ENCODE measurements at regions not wholly inside any gene's neighbourhood (a gene's known extent, or its start where the extent isn't known, plus 50 kb on each side); places are given as distances from the start of the nearest gene placed in this dataset.

DNA sequence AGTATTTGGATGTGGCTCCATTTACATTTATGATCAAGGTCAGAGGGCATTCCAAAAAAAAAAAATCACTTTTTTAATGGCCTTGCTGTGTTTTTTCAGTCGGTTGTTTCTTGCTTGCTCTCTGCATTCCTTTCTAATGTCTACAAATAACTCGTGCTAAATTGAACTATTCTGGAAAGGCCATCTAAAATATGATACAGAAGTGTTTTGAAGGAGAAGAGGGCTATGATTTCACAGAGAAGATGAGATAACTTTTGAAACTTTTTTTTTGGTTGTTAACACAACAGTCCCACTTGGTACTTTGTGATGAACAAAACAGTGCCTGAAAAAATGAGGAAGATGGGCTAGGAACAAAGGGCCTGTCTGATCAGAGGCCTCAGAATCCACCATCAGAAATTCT lies 156.1 kb upstream of the SMLR1 start:
- Mint-ChIP-seq H3K4me1 (ENCODE audit: low read depth, unreplicated experiment) (no peaks in the 10 kb centered on the region), H3K27ac (ENCODE audit: unreplicated experiment) (no peak overlapping the region), H3K27me3 (ENCODE audit: unreplicated experiment) (no peaks in the 10 kb centered on the region), H3K4me3 (ENCODE audit: low read depth, unreplicated experiment) (no peak overlapping the region), H3K36me3 (ENCODE audit: insufficient read depth, unreplicated experiment) (no peaks in the 10 kb centered on the region), H3K9me3 (ENCODE audit: low read depth, unreplicated experiment) (no peaks in the 10 kb centered on the region)
- TF ChIP-seq, protein P1, sequence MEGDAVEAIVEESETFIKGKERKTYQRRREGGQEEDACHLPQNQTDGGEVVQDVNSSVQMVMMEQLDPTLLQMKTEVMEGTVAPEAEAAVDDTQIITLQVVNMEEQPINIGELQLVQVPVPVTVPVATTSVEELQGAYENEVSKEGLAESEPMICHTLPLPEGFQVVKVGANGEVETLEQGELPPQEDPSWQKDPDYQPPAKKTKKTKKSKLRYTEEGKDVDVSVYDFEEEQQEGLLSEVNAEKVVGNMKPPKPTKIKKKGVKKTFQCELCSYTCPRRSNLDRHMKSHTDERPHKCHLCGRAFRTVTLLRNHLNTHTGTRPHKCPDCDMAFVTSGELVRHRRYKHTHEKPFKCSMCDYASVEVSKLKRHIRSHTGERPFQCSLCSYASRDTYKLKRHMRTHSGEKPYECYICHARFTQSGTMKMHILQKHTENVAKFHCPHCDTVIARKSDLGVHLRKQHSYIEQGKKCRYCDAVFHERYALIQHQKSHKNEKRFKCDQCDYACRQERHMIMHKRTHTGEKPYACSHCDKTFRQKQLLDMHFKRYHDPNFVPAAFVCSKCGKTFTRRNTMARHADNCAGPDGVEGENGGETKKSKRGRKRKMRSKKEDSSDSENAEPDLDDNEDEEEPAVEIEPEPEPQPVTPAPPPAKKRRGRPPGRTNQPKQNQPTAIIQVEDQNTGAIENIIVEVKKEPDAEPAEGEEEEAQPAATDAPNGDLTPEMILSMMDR (IDR thresholded peaks at IDR 0.05; ENCODE audit: unreplicated experiment) = no peak
- no TSS peak for BruUV-seq (replicated peaks)
- CTCF ChIA-PET = no interaction called here
- no peak for DNase-seq
- intact Hi-C loops (cut with micrococcal nuclease; ENCODE audit: unreplicated experiment) = no loop called here

- no peak for DNase-seq
- no TSS peak for BruUV-seq (replicated peaks)
- Mint-ChIP-seq H3K27ac (ENCODE audit: unreplicated experiment) (no peak overlapping the region), H3K27me3 (ENCODE audit: unreplicated experiment) (no peaks in the 10 kb centered on the region), H3K4me1 (ENCODE audit: low read depth, unreplicated experiment) (no peaks in the 10 kb centered on the region), H3K36me3 (ENCODE audit: insufficient read depth, unreplicated experiment) (no peaks in the 10 kb centered on the region), H3K4me3 (ENCODE audit: low read depth, unreplicated experiment) (no peak overlapping the region), H3K9me3 (ENCODE audit: low read depth, unreplicated experiment) (no peaks in the 10 kb centered on the region)
- TF ChIP-seq, protein P1 (IDR thresholded peaks at IDR 0.05; ENCODE audit: unreplicated experiment) = no peak
- CTCF ChIA-PET = no interaction called here
- intact Hi-C loops (cut with micrococcal nuclease; ENCODE audit: unreplicated experiment) = no loop called here
These were observed 155.6 kb upstream of the SMLR1 start for GRCh38 chr6:130671577-130671976.

- Mint-ChIP-seq H3K4me3 (ENCODE audit: low read depth, unreplicated experiment) (no peak overlapping the region), H3K36me3 (ENCODE audit: insufficient read depth, unreplicated experiment) (no peaks in the 10 kb centered on the region), H3K27ac (ENCODE audit: unreplicated experiment) (no peak overlapping the region), H3K27me3 (ENCODE audit: unreplicated experiment) (no peaks in the 10 kb centered on the region), H3K9me3 (ENCODE audit: low read depth, unreplicated experiment) (no peaks in the 10 kb centered on the region), H3K4me1 (ENCODE audit: low read depth, unreplicated experiment) (no peaks in the 10 kb centered on the region)
- TF ChIP-seq, protein P1 (IDR thresholded peaks at IDR 0.05; ENCODE audit: unreplicated experiment) = no peak
- BruUV-seq (replicated peaks) = no TSS peak
- intact Hi-C loops (cut with micrococcal nuclease; ENCODE audit: unreplicated experiment) = no loop called here
- DNase-seq = no peak
- CTCF ChIA-PET = no interaction called here
These were observed 155.1 kb upstream of the SMLR1 start for GRCh38 chr6:130672153-130672552.

GRCh38 chr6:130674604-130675003 lies 152.6 kb upstream of the SMLR1 start:
- Mint-ChIP-seq H3K4me3 (ENCODE audit: low read depth, unreplicated experiment) (no peak overlapping the region), H3K27me3 (ENCODE audit: unreplicated experiment) (no peaks in the 10 kb centered on the region), H3K9me3 (ENCODE audit: low read depth, unreplicated experiment) (no peaks in the 10 kb centered on the region), H3K36me3 (ENCODE audit: insufficient read depth, unreplicated experiment) (no peaks in the 10 kb centered on the region), H3K4me1 (ENCODE audit: low read depth, unreplicated experiment) (no peaks in the 10 kb centered on the region), H3K27ac (ENCODE audit: unreplicated experiment) (no peak overlapping the region)
- TF ChIP-seq, protein P1 (IDR thresholded peaks at IDR 0.05; ENCODE audit: unreplicated experiment) = no peak
- no peak for DNase-seq
- CTCF ChIA-PET = interaction anchor here (0.5 kb wide), 1 partner anchor 844 kb away, joined by 3 read pairs; no protein-coding TSS in a partner anchor
- intact Hi-C loops (cut with micrococcal nuclease; ENCODE audit: unreplicated experiment) = no loop called here
- no TSS peak for BruUV-seq (replicated peaks)

Data from Calu3 (cell line).